Stimulated activated naive CD8-positive, alpha-beta T cell treated with anti-CD3 and anti-CD28 coated beads, Interleukin-15, amount 100 ng/mL, for 72 hours (primary cell): ENCODE measurements at regions not wholly inside any gene's neighbourhood (a gene's known extent, or its start where the extent isn't known, plus 50 kb on each side); places are given as distances from the start of the nearest gene placed in this dataset.
"Not testable (repeated sequence)": the region's sequence is repeated elsewhere in the genome, so short reads cannot be mapped to it uniquely, and the experiment has no call there.

ENCODE experiments used
- ATAC-seq: fragments of 150-1000 bp; cut with Tn5 transposase; 2 replicates; pipeline ENCODE4 v1.10.0; 2021; ENCODE audit warnings: mild to moderate bottlenecking, moderate library complexity
- DNase-seq, 2 donors: peaks; one replicate each; pipeline ENCODE4 v3.0.0; 2021 to 2022
- H3K27ac Mint-ChIP-seq, 2 donors: one replicate each; pipeline ENCODE4 v1.8.0; 2022; ENCODE audit warnings: mild to moderate bottlenecking in 2 of 2, mixed read lengths in 2 of 2, moderate library complexity in 2 of 2
- H3K27me3 Mint-ChIP-seq: one replicate; pipeline ENCODE4 v1.8.0; 2022; ENCODE audit warnings: mixed read lengths
- H3K4me1 Mint-ChIP-seq: one replicate; pipeline ENCODE4 v1.8.0; 2022; ENCODE audit warnings: mild to moderate bottlenecking, mixed read lengths
- H3K4me3 Mint-ChIP-seq, 2 donors: one replicate each; pipeline ENCODE4 v1.8.0; 2022; ENCODE audit warnings: mild to moderate bottlenecking in 2 of 2, mixed read lengths in 2 of 2, moderate library complexity in 1 of 2
- H3K9me3 Mint-ChIP-seq, 2 donors: one replicate each; pipeline ENCODE4 v1.8.0; 2022; ENCODE audit warnings: mixed read lengths in 2 of 2

DNA sequence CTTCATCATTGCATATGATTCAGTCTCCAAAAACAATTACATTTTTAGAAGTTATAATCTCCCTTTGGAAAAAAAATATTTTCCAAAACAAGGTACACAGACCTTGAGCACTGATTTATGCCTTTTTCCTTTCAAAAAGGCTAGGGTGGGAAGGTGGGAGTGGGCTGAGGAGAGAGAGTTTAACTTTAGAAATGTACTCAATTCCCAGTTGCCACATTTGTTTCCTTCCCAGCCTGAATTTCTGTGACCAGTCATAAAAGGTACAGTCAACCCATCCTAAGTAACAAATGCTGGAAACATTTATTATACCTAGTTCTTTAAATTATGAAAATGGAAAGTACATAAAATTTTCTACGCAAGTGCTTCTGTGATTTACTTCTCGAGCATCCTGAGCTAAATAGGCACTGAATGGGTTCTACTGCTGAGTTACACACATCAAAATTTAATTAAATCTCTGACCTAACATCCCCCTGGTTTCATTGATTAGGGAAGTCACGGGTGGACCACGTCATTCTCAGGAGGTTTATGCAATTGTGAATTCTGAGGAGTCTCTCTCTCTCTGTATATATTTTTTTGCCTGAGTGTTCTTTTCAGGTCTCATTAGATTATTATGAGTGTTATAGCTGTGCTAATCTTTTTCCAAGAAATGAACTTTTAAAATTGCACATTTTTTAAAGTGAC is 371.8 kb downstream of the BTG1 start:
- no peak overlapping the region for H3K4me3 Mint-ChIP-seq
- no peaks in the 10 kb centered on the region for H3K27me3 Mint-ChIP-seq
- H3K9me3 Mint-ChIP-seq, result no peaks in the 10 kb centered on the region
- H3K27ac Mint-ChIP-seq, result no peak overlapping the region
- DNase-seq (no peak), ATAC-seq (no peak)
- H3K4me1 Mint-ChIP-seq, result peaks cover 27% of the 10 kb centered on the region

DNA sequence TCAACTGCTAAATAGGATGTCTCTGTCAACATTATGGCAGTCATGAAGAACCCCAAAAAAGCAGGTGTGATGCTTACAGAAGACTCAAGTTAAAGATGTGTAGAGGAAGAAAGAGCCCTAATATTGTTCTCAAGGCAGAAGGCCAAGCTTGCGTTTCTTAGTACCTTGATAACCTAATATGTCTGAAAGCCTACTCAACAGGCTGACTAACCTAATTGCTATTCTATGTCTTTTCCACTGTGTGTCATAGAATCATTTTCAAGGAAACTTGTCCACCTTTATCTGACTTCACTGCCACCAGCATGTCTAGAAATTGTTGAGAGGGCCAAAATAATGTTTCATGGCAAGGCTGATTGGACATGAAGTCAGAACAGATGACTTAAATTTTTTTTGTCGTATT is 373.2 kb downstream of the BTG1 start:
- Mint-ChIP-seq H3K4me3 (no peak overlapping the region), H3K9me3 (no peaks in the 10 kb centered on the region), H3K27me3 (no peaks in the 10 kb centered on the region), H3K27ac (no peak overlapping the region), H3K4me1 (peaks cover 12% of the 10 kb centered on the region)
- DNase-seq (no peak), ATAC-seq (no peak)

DNA sequence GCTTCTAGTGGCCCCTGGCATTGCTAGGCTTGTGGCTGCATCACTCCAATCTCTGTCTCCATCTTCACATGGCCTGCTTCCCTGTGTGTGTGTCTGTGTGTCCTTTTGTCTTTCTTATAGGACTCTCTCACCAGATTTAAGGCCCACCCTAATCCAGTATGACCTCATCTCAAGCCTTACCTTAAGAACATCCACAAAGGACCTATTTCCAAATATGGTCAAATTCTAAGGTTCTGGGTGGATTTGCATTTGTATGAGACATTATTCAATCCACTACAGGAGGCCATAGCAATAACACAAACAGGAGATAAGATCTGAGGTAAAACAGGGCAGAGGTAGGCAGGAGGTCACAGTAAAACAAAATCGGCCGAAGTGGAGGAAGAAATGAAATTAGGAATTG is 375.9 kb downstream of the BTG1 start:
- ATAC-seq (no peak), DNase-seq (no peak)
- no peaks in the 10 kb centered on the region for H3K27me3 Mint-ChIP-seq
- H3K4me3 Mint-ChIP-seq, result no peak overlapping the region
- no peaks in the 10 kb centered on the region for H3K9me3 Mint-ChIP-seq
- no peaks in the 10 kb centered on the region for H3K4me1 Mint-ChIP-seq
- H3K27ac Mint-ChIP-seq, result no peak overlapping the region

DNA sequence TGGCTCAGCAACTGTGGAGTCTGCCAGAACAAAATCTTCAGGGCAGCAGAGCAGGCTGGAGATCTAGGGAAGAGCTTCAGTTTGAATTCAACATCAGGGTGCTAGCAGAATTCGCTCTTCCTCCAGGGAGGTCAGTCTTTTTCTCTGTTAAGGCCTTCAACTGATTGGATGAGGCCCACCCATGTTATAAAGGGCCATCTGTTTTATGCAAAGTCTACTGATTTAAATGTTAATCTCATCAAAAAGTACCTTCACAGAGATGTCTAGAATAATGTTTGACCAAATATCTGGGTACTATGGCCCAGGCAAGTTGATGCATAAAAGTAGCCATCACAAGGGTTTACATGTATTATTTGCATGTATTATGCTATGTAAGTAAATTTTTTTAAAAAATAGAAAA is 378.4 kb downstream of the BTG1 start:
- no peak overlapping the region for H3K27ac Mint-ChIP-seq
- no peak for DNase-seq
- no peak overlapping the region for H3K4me3 Mint-ChIP-seq
- no peaks in the 10 kb centered on the region for H3K27me3 Mint-ChIP-seq
- no peak for ATAC-seq
- H3K9me3 Mint-ChIP-seq, result no peaks in the 10 kb centered on the region
- no peaks in the 10 kb centered on the region for H3K4me1 Mint-ChIP-seq

DNA sequence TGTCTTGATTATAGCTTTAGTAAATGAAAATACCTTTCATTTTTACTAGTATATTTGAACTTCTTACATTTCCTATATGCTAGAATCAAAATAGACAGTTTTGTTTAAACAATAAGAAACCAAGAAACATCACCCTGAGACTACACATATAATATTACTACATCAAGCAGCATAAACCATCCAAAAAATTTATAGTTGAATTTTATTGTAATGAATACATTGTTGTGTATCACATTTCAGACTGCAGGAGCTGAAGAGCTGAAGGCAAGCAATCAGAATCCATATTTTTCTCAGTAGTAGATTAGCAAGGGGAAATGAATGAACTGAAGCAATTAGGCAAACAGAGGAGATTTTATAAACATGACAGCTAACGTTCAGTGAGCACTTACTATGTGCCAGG is 379.2 kb downstream of the BTG1 start:
- Mint-ChIP-seq H3K27me3 (no peaks in the 10 kb centered on the region), H3K4me1 (no peaks in the 10 kb centered on the region), H3K9me3 (no peaks in the 10 kb centered on the region), H3K27ac (no peak overlapping the region), H3K4me3 (no peak overlapping the region)
- ATAC-seq (no peak), DNase-seq (no peak)

DNA sequence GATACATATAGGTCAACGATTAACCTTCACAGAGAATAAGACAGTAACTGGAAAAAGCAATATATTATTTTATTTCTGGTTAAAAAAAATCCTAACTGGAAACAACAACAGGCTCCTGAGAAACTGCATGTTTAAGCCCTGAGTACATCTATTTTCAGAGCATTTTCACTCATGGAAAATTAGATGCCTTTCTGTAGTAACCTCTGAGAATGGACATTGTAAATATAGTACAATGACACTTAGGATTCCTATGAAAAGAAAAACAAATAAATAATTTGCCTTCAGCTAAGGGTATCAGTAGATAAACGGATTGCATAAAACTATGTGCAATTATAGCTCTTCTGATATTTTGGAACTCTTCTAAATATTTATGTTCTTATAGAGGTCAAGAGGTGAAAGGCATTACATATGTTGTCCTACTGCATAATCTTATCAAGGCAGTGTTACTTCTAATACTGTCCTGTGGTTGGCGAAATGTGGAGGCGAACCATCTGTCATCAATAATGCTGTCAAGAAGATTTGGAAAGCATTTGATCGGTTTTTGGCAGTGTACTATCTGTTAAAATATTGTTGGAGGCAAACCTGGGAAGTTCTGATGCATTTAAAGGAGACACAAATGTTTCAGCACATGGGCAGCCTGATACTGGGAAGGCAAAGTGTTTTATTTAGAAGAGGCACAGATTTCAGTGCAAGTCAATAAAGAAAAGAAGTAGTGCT is 381.8 kb downstream of the BTG1 start:
- Mint-ChIP-seq H3K27ac (no peak overlapping the region), H3K27me3 (no peaks in the 10 kb centered on the region), H3K4me3 (no peak overlapping the region), H3K4me1 (no peaks in the 10 kb centered on the region), H3K9me3 (peaks cover 11 to 17% of the 10 kb centered on the region in 2 donors)
- DNase-seq, result no peak
- ATAC-seq, result no peak

DNA sequence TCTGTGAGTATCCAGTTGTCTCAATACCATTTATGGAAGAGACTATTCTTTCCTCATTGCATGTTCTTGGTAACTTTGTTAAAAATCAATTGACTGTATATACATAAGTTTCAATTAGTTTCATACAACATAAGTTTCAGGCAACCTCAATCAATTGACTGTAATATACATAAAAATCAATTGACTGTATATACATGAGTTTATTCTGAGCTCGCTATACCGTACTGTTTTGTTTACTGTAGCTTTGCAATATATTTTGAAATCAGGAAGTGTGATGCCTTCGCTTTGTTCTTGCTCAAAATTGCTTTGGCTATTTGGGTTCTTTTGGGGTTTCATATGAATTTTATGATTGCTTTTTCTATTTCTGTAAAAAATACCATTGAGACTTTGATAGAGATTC is 392.0 kb downstream of the BTG1 start:
- DNase-seq (no peak), ATAC-seq (no peak)
- Mint-ChIP-seq H3K27me3 (no peaks in the 10 kb centered on the region), H3K9me3 (peaks cover 0 to 22% of the 10 kb centered on the region in 2 donors), H3K27ac (no peak overlapping the region), H3K4me1 (no peaks in the 10 kb centered on the region), H3K4me3 (no peak overlapping the region)

DNA sequence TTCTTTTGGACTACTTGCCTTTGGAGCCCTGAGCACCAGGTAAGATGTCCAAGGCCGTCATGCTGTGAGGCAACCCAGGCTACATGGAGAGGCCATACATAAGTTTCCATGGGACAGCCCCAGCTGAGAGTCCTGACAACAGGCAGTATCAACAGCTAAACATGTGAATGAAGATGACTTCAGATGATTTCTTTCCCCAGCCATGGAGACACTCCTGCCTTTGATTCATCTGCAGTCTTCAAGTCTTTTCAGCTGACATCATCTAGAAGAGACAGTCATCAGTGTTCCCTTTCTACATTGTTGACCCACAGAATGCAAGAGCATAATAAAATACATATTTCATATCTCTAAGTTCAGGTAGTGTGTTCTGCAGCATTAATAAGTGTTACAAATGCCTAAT is 398.7 kb downstream of the BTG1 start:
- Mint-ChIP-seq H3K4me1 (no peaks in the 10 kb centered on the region), H3K27me3 (no peaks in the 10 kb centered on the region), H3K4me3 (no peak overlapping the region), H3K27ac (no peak overlapping the region), H3K9me3 (peaks cover 0 to 7% of the 10 kb centered on the region in 2 donors)
- no peak for ATAC-seq
- no peak for DNase-seq

DNA sequence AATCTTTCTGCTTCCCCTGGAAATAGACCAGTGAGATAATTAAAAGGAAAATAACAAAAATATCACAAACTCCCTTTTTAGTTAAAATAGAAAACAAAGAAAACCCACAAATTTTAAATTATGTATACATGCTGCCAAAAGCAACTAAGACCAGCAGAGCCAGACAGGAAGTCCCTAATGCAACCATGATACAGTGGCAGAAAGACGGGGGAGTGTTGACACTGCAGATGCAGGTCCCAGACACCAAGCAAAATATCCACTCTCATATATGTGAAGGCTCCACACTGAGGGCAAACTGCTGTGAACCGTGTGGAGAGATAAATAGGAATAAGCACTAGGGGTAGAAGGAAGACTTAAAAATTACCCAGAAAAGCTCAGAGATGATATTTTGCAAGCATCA is 401.0 kb downstream of the BTG1 start:
- no peak overlapping the region for H3K27ac Mint-ChIP-seq
- no peaks in the 10 kb centered on the region for H3K4me1 Mint-ChIP-seq
- H3K27me3 Mint-ChIP-seq, result no peaks in the 10 kb centered on the region
- H3K4me3 Mint-ChIP-seq, result no peak overlapping the region
- peaks cover 5 to 18% of the 10 kb centered on the region in 2 donors for H3K9me3 Mint-ChIP-seq
- ATAC-seq (no peak), DNase-seq (no peak)

DNA sequence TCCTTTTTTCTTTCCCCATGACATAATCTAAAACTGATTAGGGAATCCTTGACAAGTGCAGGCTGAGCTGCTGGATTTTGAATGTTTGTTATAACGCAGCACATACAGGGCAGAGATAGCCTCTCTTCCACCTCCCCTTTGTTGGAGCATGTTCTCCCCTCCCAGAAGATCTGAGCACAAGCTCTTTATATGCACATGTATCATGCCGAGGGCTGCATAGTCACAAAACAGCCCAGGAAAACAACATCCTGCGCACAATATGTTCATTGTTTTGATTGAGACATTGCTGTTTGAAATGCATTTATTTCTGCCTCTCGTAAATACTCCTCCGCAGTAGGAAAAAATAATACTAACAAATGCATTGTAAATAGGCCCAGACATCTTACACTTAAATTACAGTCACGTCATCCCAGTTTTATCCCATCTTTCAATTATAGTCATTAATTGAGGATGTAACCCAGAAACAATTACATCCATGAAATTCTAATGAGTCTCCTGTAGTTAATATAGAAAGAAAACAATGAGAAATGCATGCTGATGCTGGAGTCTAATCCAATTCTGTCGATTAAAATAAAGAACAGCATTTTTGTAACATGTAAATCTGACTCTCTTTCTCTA is 401.8 kb downstream of the BTG1 start:
- Mint-ChIP-seq H3K27me3 (no peaks in the 10 kb centered on the region), H3K4me1 (no peaks in the 10 kb centered on the region), H3K9me3 (peaks cover 5 to 18% of the 10 kb centered on the region in 2 donors), H3K4me3 (no peak overlapping the region), H3K27ac (no peak overlapping the region)
- ATAC-seq (no peak), DNase-seq (no peak)

DNA sequence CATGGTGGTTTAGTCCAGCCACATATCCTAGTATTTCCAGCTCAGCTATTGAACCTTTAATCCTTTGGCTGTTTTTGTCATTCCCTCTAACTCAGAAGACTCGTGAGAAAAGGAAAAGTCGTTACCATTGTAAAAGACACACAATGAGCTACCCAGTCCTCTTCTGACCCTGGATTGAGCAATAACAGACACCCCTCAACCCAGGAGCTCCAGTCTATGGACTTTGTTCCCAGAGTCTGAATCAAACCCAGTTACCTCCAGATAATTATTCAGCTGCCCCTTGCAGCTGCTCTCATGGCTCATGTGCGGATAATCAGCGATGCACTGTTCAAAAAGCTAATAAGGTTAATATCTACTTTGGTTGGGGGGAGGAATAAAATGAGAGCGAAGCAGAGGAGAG is 402.4 kb downstream of the BTG1 start:
- Mint-ChIP-seq H3K4me1 (no peaks in the 10 kb centered on the region), H3K4me3 (no peak overlapping the region), H3K27me3 (no peaks in the 10 kb centered on the region), H3K9me3 (peaks cover 5 to 18% of the 10 kb centered on the region in 2 donors), H3K27ac (no peak overlapping the region)
- ATAC-seq, result no peak
- no peak for DNase-seq

DNA sequence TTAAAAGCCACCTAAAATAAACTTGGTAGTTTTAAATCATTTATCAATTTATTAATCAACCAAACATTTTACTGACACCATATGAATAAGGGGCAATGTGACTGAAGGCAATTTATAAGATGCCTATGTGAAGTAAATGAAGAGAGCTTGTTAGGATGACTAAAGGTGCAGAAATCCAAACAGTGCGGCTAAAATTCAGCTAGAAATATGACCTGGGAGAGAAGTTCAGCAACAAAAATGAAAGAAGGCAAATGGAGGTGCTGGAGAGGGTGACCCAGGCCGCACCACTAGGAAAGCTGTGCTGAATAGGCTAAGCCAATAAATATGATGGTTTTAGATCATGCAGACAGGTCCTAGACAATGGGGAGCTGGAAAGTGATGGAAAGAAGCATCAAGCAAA is 403.7 kb downstream of the BTG1 start:
- DNase-seq (no peak), ATAC-seq (no peak)
- Mint-ChIP-seq H3K27ac (no peak overlapping the region), H3K27me3 (no peaks in the 10 kb centered on the region), H3K9me3 (peaks cover 5 to 18% of the 10 kb centered on the region in 2 donors), H3K4me3 (no peak overlapping the region), H3K4me1 (no peaks in the 10 kb centered on the region)

DNA sequence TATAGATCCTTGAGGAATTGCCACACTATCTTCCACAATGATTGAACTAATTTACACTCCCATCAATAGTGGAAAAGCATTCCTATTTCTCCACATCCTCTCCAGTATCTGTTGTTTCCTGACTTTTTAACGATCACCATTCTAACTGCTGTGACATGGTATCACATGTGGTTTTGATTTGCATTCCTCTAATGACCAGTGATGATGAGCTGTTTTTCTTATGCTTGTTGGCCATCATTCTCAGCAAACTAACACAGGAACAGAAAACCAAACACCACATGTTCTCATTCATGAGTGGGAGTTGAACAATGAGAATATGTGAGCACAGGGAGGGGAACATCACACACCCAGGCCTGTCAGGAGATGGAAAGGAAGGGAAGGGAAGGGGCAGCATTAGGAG is 411.8 kb downstream of the BTG1 start:
- DNase-seq, H3K27me3 Mint-ChIP-seq, H3K4me3 Mint-ChIP-seq, ATAC-seq, H3K4me1 Mint-ChIP-seq, H3K27ac Mint-ChIP-seq: not testable (repeated sequence)
- peaks cover 6 to 11% of the 10 kb centered on the region in 2 donors for H3K9me3 Mint-ChIP-seq

DNA sequence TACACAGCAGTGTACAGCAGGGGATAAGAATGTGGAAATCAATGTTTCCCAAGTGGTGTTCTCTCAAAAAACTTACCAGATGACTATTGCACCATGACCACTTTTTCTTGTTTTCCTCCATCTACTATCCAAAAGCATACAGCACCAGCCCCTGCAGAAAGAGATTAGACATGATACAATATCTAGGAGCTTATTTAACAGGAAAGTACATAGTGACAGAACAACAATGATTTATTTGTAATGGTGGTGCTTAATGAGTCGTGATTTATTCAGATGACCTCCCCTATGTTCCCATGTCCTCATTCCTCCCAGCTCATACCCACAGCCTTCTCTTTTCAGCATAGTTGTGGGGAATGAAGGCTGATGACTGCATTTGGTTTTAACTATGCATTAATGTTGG is 413.6 kb downstream of the BTG1 start:
- Mint-ChIP-seq H3K4me1 (no peaks in the 10 kb centered on the region), H3K9me3 (peaks cover 6 to 11% of the 10 kb centered on the region in 2 donors), H3K4me3 (no peak overlapping the region), H3K27ac (no peak overlapping the region), H3K27me3 (no peaks in the 10 kb centered on the region)
- ATAC-seq (no peak), DNase-seq (no peak)

DNA sequence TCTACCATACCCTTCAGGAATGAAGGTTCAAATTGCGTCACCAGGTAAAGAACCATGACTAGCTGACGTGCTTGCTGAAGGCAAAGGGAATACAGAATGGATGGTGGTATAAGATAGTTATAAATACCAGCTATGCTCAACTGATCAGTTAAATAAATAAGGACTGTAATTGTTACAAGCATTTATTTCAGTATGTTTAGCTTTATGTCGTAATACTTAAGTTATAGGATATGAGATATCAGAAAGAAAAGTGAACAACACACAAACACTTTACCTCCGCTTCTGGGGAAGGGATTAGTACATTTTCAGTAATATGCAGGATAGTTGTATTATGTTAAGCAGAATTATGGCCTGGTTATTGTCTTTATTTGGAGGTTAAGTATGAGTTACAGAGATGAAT is 416.1 kb downstream of the BTG1 start:
- no peak overlapping the region for H3K4me3 Mint-ChIP-seq
- no peak for ATAC-seq
- peaks cover 6 to 11% of the 10 kb centered on the region in 2 donors for H3K9me3 Mint-ChIP-seq
- DNase-seq, result no peak
- H3K27ac Mint-ChIP-seq, result no peak overlapping the region
- no peaks in the 10 kb centered on the region for H3K27me3 Mint-ChIP-seq
- H3K4me1 Mint-ChIP-seq, result no peaks in the 10 kb centered on the region

DNA sequence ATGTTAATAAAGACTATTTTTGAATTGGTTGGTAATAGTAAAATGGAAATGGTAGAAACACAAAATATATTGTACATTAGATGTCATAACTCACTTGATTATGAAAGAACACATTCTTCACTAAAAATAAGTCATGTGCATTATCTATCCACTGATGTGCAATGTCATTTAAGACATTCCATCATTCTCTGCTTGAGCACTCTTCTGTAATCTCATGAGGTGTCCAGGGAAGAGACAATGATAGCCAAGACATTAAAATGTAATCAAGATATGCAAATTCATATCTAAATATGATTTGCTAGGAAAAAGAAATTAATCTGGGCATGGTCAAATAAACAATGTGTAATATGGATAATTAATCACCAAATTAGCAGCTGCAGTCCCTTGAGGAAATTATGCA is 422.5 kb downstream of the BTG1 start:
- no peaks in the 10 kb centered on the region for H3K27me3 Mint-ChIP-seq
- DNase-seq (no peak), ATAC-seq (no peak)

More for the DNA sequence above, 422.5 kb downstream of the BTG1 start:
- Mint-ChIP-seq H3K4me3 (no peak overlapping the region), H3K27ac (no peak overlapping the region), H3K9me3 (peaks cover 0 to 4% of the 10 kb centered on the region in 2 donors), H3K4me1 (no peaks in the 10 kb centered on the region)
